ENCODE measurements at regions not wholly inside any gene's neighbourhood (a gene's known extent, or its start where the extent isn't known, plus 50 kb on each side); places are given as distances from the start of the nearest gene placed in this dataset.

- TF ChIP-seq CTCF (IDR thresholded peaks at IDR 0.05) (no peak), POLR2A (IDR thresholded peaks at IDR 0.05) (no peak)
These were observed 419.0 kb upstream of the MMADHC start for GRCh38 chr2:150006591-150006990.
